Liver (tissue), 8 donors: ENCODE measurements at regions not wholly inside any gene's neighbourhood (a gene's known extent, or its start where the extent isn't known, plus 50 kb on each side); places are given as distances from the start of the nearest gene placed in this dataset.

ENCODE experiments used
- DNase-seq: peaks from one replicate; pipeline ENCODE4 v3.0.0-alpha.2; 2017; ENCODE audit warnings: low spot score
- H3K27ac ChIP-seq, 2 donors: one replicate each; pipeline ENCODE4 v1.7.0; 2013; ENCODE audit warnings: inconsistent platforms in 2 of 2, low read length in 2 of 2, control low read depth in 1 of 2, low read depth in 1 of 2, mild to moderate bottlenecking in 1 of 2
- H3K27me3 ChIP-seq, 4 donors: one replicate each; pipeline versions ENCODE4 v1.6.1 to v1.7.0; 2013; ENCODE audit warnings: low read length in 3 of 4, inconsistent platforms in 1 of 4, mild to moderate bottlenecking in 1 of 4, moderate library complexity in 1 of 4; ENCODE audit not compliant: control insufficient read depth in 4 of 4, insufficient read depth in 4 of 4
- H3K36me3 ChIP-seq, 4 donors: one replicate each; pipeline versions ENCODE4 v1.6.1 to v1.7.0; 2013; ENCODE audit warnings: low read length in 3 of 4, mild to moderate bottlenecking in 3 of 4, low read depth in 1 of 4, moderate library complexity in 1 of 4; ENCODE audit not compliant: control insufficient read depth in 4 of 4, insufficient read depth in 3 of 4
- H3K4me1 ChIP-seq, 4 donors: one replicate each; pipeline versions ENCODE4 v1.6.1 to v1.7.0; 2013; ENCODE audit warnings: low read length in 3 of 4, mild to moderate bottlenecking in 3 of 4, moderate library complexity in 1 of 4; ENCODE audit not compliant: control insufficient read depth in 4 of 4, insufficient read depth in 4 of 4
- H3K4me3 ChIP-seq, 3 donors: one replicate each; pipeline versions ENCODE4 v1.6.1 to v1.7.0; 2013; ENCODE audit warnings: low read length in 3 of 3, control low read depth in 1 of 3, low read depth in 1 of 3, mild to moderate bottlenecking in 1 of 3
- H3K9ac ChIP-seq, 2 donors: one replicate each; pipeline ENCODE4 v1.7.0; 2013; ENCODE audit warnings: low read length in 2 of 2, mild to moderate bottlenecking in 2 of 2, moderate library complexity in 2 of 2, control low read depth in 1 of 2, low read depth in 1 of 2
- H3K9me3 ChIP-seq, 4 donors: one replicate each; pipeline versions ENCODE4 v1.6.1 to v1.7.0; 2013; ENCODE audit warnings: low read length in 3 of 4; ENCODE audit not compliant: control insufficient read depth in 4 of 4
- CTCF ChIP-seq: fragments of 150-350 bp; IDR thresholded peaks from 2 replicates; pipeline ENCODE4 v1.5.1; 2017; ENCODE audit warnings: improper control_type of control experiment, low read depth, low read length; ENCODE audit not compliant: missing input control
- EGR1 ChIP-seq, 2 donors: IDR thresholded peaks; 2 replicates each; pipeline ENCODE4 v1.6.1; 2016 to 2018; ENCODE audit warnings: antibody characterized with exemption in 2 of 2, low read depth in 2 of 2
- GABPA ChIP-seq, 2 donors: IDR thresholded peaks in 1 of 2; conservative IDR thresholded peaks in 1 of 2; 2 replicates each; pipeline ENCODE4 v1.6.1; 2016; ENCODE audit warnings: antibody characterized with exemption in 2 of 2, mild to moderate bottlenecking in 1 of 2, moderate library complexity in 1 of 2
- HNF4G ChIP-seq: IDR thresholded peaks from 2 replicates; pipeline ENCODE4 v1.6.1; 2016; ENCODE audit warnings: antibody characterized with exemption
- JUND ChIP-seq, 2 donors: IDR thresholded peaks; 2 replicates each; pipeline ENCODE4 v1.6.1; 2016; ENCODE audit warnings: antibody characterized with exemption in 2 of 2
- MAX ChIP-seq: IDR thresholded peaks from 2 replicates; pipeline ENCODE4 v1.6.1; 2016; ENCODE audit warnings: antibody characterized with exemption
- NR2F2 ChIP-seq: IDR thresholded peaks from 2 replicates; pipeline ENCODE4 v1.6.1; 2016; ENCODE audit warnings: antibody characterized with exemption
- RAD21 ChIP-seq, 2 donors: IDR thresholded peaks; 2 replicates each; pipeline ENCODE4 v1.6.1; 2016; ENCODE audit warnings: antibody characterized with exemption in 2 of 2, mild to moderate bottlenecking in 2 of 2
- REST ChIP-seq: IDR thresholded peaks from 2 replicates; pipeline ENCODE4 v1.6.1; 2016; ENCODE audit warnings: antibody characterized with exemption, mild to moderate bottlenecking
- RXRA ChIP-seq, 2 donors: IDR thresholded peaks; 2 replicates each; pipeline ENCODE4 v1.6.1; 2017 to 2018; ENCODE audit warnings: antibody characterized with exemption in 2 of 2, mild to moderate bottlenecking in 1 of 2
- YY1 ChIP-seq: IDR thresholded peaks from 2 replicates; pipeline ENCODE4 v1.6.1; 2016; ENCODE audit warnings: antibody characterized with exemption, mild to moderate bottlenecking
- WGBS: extraction: QIAGEN DNeasy Blood & Tissue Kit; methylation state at CpG from one replicate; pipeline ENCODE4 v1.1.7; 2013; 5-methylcytosine and 5-hydroxymethylcytosine counted together
- TF ChIP-seq, protein P1 (sequence below): IDR thresholded peaks from 2 replicates; pipeline ENCODE4 v1.6.1; 2016; ENCODE audit warnings: antibody characterized with exemption
- donor health status: healthy.
- donor health status: healthy.
- donor health status: healthy.
- donor health status: healthy.
- donor health status: healthy.

DNA sequence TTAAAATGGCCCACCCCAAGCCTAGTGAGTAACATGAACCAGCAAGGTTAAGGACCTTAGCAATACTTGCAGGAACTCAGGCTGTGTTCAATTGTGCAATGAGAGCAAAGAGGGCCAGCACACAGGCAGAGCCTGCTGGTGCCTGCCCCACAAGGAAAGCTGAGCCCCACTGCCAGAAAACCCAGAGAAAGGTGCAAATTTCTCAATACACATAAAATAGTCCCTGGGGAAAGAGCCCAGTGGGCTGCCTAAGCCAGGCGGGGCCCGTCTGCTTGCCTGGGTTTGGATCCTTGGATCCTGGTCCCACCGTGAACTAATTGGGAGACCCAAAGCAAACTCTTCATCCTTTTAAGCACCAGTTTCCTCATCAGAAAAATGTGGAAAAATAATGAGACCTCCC is 128.5 kb upstream of the CACNA1E start:
- no peaks in the 10 kb centered on the region for H3K36me3 ChIP-seq
- no peak overlapping the region for H3K9ac ChIP-seq
- H3K9me3 ChIP-seq, result no peaks in the 10 kb centered on the region
- H3K27me3 ChIP-seq, result no peaks in the 10 kb centered on the region
- H3K4me1 ChIP-seq, result no peaks in the 10 kb centered on the region
- TF ChIP-seq CTCF, result no peak
- H3K27ac ChIP-seq, result no peak overlapping the region
- no peak overlapping the region for H3K4me3 ChIP-seq
- DNase-seq, result no peak
- 98% methylated on average over 3 of the region's 3 CpGs for WGBS

GRCh38 chr1:181356505-181357340 is 126.6 kb upstream of the CACNA1E start:
- DNase-seq, result no peak
- Histone ChIP-seq H3K9me3 (no peaks in the 10 kb centered on the region), H3K4me1 (no peaks in the 10 kb centered on the region), H3K27me3 (no peaks in the 10 kb centered on the region), H3K27ac (no peak overlapping the region), H3K9ac (no peak overlapping the region), H3K36me3 (no peaks in the 10 kb centered on the region), H3K4me3 (no peak overlapping the region)
- TF ChIP-seq RAD21 (IDR thresholded peaks at IDR 0.05), result no peak
- no peak for TF ChIP-seq MAX
- TF ChIP-seq EGR1 (IDR thresholded peaks at IDR 0.05; ENCODE audit: low read depth in 2 of 2), result no peak
- TF ChIP-seq YY1, result no peak
- no peak for TF ChIP-seq GABPA (IDR thresholded peaks at IDR 0.05 in 1 of 2, conservative IDR thresholded peaks at IDR 0.05 in 1 of 2)
- TF ChIP-seq, protein P1, sequence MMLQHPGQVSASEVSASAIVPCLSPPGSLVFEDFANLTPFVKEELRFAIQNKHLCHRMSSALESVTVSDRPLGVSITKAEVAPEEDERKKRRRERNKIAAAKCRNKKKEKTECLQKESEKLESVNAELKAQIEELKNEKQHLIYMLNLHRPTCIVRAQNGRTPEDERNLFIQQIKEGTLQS, result no peak
- no peak for TF ChIP-seq NR2F2
- no peak for TF ChIP-seq JUND (IDR thresholded peaks at IDR 0.05)
- no peak for TF ChIP-seq CTCF
- TF ChIP-seq REST, result no peak
- no peak for TF ChIP-seq HNF4G
- TF ChIP-seq RXRA (IDR thresholded peaks at IDR 0.05), result no peak
- WGBS, result 64% methylated on average over 11 of the region's 11 CpGs
